Heart left ventricle (tissue), 13 donors: ENCODE measurements at regions not wholly inside any gene's neighbourhood (a gene's known extent, or its start where the extent isn't known, plus 50 kb on each side); places are given as distances from the start of the nearest gene placed in this dataset.
"Not testable (repeated sequence)": the region's sequence is repeated elsewhere in the genome, so short reads cannot be mapped to it uniquely, and the experiment has no call there.

ENCODE experiments used
- CTCF ChIP-seq, 12 donors: fragments of 200-600 bp; sonication (generic) in 4 of 12; IDR thresholded peaks; one replicate each; pipeline versions ENCODE4 v1.5.0 to v1.8.0; 2018 to 2022; ENCODE audit warnings: antibody characterized with exemption in 12 of 12, mild to moderate bottlenecking in 5 of 12
- POLR2A ChIP-seq, 2 donors: fragments of 450-650 bp; IDR thresholded peaks; one replicate each; pipeline ENCODE4 v1.6.1; 2017; ENCODE audit warnings: antibody characterized with exemption in 2 of 2, mild to moderate bottlenecking in 2 of 2, moderate library complexity in 2 of 2
- donor health status: ischemic (EF 13 %, LVEDD 7.1; RV severe dilation, severe dysfunction).
- donor health status: DM: no; HTN: yes; CAD: no.
- donor health status: DM: no; HTN: no; CAD: no.
- donor health status: ischemic (EF 25% LVEDD 6.9; RV normal size, moderate dysfunction).
- donor health status: ischemic (EF 25% LVEDD 5.7; RV mildly dilated, moderate dysfunction).
- donor health status: ischemic (EF 35%, LVEDD 5.7; RV mildly dilated, moderate dysfunction).
- donor health status: nonischemic (EF 11% LVEDD 7.7; RV severe dilation, severe dysfunction).
- donor health status: DM: yes; HTN: yes; CAD: no.
- donor health status: PGD.
- donor health status: ischemic (EF 29% LVEDD 5.4; RV normal size, mild dysfunction).
- donor health status: nonischemic (EF 23%, LVEDD 6.1; RV moderate dilation, normal function).

GRCh38 chr21:9903579-9903978 lies 617.8 kb upstream of the TPTE start:
- TF ChIP-seq CTCF, POLR2A (IDR thresholded peaks at IDR 0.05): not testable (repeated sequence)
